ENCODE measurements at regions not wholly inside any gene's neighbourhood (a gene's known extent, or its start where the extent isn't known, plus 50 kb on each side); places are given as distances from the start of the nearest gene placed in this dataset.

DNA sequence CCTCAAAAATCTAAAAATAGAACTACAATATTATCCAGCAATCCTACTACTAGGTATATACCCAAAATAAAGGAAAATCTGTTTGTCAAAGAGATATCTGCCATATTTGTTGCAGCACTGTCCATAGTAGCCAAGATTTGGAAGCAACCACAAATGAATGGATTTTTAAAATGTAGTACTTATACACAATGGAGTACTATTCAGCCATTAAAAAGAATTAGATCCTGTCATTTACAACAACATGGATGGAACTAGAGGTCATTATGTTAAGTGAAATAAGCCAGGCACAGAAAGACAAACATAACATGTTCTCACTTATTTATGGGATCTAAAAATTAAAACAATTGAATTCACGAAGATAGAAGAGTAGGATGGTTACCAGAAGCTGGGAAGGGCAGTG lies 135.7 kb upstream of the CCDC28A start:
- no TSS peak for BruUV-seq (replicated peaks)
- Mint-ChIP-seq H3K27me3 (ENCODE audit: unreplicated experiment) (no peaks in the 10 kb centered on the region), H3K36me3 (ENCODE audit: insufficient read depth, unreplicated experiment) (no peaks in the 10 kb centered on the region), H3K4me1 (ENCODE audit: low read depth, unreplicated experiment) (no peaks in the 10 kb centered on the region), H3K27ac (ENCODE audit: unreplicated experiment) (no peak overlapping the region), H3K4me3 (ENCODE audit: low read depth, unreplicated experiment) (no peak overlapping the region), H3K9me3 (ENCODE audit: low read depth, unreplicated experiment) (no peaks in the 10 kb centered on the region)
- CTCF ChIA-PET = no interaction called here
- TF ChIP-seq, protein P1, sequence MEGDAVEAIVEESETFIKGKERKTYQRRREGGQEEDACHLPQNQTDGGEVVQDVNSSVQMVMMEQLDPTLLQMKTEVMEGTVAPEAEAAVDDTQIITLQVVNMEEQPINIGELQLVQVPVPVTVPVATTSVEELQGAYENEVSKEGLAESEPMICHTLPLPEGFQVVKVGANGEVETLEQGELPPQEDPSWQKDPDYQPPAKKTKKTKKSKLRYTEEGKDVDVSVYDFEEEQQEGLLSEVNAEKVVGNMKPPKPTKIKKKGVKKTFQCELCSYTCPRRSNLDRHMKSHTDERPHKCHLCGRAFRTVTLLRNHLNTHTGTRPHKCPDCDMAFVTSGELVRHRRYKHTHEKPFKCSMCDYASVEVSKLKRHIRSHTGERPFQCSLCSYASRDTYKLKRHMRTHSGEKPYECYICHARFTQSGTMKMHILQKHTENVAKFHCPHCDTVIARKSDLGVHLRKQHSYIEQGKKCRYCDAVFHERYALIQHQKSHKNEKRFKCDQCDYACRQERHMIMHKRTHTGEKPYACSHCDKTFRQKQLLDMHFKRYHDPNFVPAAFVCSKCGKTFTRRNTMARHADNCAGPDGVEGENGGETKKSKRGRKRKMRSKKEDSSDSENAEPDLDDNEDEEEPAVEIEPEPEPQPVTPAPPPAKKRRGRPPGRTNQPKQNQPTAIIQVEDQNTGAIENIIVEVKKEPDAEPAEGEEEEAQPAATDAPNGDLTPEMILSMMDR (IDR thresholded peaks at IDR 0.05; ENCODE audit: unreplicated experiment) = no peak
- intact Hi-C loops (cut with micrococcal nuclease; ENCODE audit: unreplicated experiment) = no loop called here
- no peak for DNase-seq

DNA sequence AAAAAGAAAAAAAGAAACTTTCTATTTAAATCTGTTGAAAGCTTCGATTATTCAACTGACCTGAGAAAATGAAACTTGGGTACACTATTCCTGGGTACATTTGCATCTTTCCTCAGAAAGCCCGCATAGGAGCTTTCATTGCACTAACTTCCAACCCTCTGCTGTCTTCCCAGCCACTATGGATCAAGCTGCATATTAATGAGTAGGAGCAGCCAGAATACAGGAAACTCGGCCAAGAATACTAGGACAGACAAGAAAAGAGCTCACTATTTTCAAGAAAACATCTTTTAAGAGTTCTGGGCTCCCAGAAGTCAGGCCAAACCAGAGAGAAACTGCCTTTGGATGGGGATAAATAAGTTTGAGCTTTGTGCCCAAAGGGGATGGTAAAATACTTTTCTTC lies 135.0 kb upstream of the CCDC28A start:
- H3K9me3 Mint-ChIP-seq (ENCODE audit: low read depth, unreplicated experiment) = no peaks in the 10 kb centered on the region
- DNase-seq = no peak
- no peak overlapping the region for H3K27ac Mint-ChIP-seq (ENCODE audit: unreplicated experiment)
- no peaks in the 10 kb centered on the region for H3K36me3 Mint-ChIP-seq (ENCODE audit: insufficient read depth, unreplicated experiment)
- CTCF ChIA-PET = no interaction called here
- intact Hi-C loops (cut with micrococcal nuclease; ENCODE audit: unreplicated experiment) = no loop called here
- TF ChIP-seq, protein P1 (IDR thresholded peaks at IDR 0.05; ENCODE audit: unreplicated experiment) = no peak
- no peaks in the 10 kb centered on the region for H3K27me3 Mint-ChIP-seq (ENCODE audit: unreplicated experiment)
- H3K4me1 Mint-ChIP-seq (ENCODE audit: low read depth, unreplicated experiment) = no peaks in the 10 kb centered on the region
- no peak overlapping the region for H3K4me3 Mint-ChIP-seq (ENCODE audit: low read depth, unreplicated experiment)
- BruUV-seq (replicated peaks) = no TSS peak

DNA sequence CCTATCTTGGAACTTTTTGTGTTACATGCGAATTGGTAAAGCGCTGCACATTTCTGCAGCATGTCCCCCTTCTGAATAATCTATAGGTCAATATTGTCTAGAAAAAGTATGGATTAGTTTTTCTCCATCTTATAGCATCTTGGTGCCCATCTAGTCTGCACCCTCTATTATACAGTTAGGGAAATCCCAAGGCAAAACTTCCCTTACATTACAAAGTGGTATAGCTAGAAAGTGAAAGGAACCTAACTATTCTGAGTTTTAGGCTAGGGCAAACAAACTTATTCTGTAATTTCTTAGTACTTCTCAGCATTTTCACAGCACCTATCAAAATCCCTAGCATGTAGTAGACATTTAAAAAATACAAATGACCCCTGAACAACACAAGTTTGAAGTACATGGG lies 133.5 kb upstream of the CCDC28A start:
- BruUV-seq (replicated peaks) = no TSS peak

DNA sequence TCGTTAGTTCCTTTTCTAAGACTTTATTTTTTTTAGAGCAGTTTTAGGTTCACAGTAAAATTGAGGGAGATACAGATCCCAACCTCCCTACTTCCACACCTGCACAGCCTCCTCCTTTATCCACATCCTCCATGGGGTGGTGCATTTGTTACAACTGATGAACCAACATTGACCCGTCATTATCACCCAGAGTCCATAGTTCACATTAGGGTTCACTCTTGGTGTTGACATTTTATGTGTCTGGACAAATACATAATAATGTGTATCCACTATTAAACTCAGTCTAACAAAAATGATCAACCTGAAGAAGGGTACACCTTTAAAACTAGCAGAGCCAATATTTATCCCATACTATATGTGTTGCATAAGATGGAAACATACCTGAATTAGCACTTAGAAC lies 130.4 kb upstream of the CCDC28A start:
- no peak for DNase-seq
- intact Hi-C loops (cut with micrococcal nuclease; ENCODE audit: unreplicated experiment) = no loop called here
- H3K4me1 Mint-ChIP-seq (ENCODE audit: low read depth, unreplicated experiment) = no peaks in the 10 kb centered on the region
- H3K36me3 Mint-ChIP-seq (ENCODE audit: insufficient read depth, unreplicated experiment) = no peaks in the 10 kb centered on the region
- no peaks in the 10 kb centered on the region for H3K27me3 Mint-ChIP-seq (ENCODE audit: unreplicated experiment)
- no peak overlapping the region for H3K4me3 Mint-ChIP-seq (ENCODE audit: low read depth, unreplicated experiment)
- CTCF ChIA-PET = no interaction called here
- TF ChIP-seq, protein P1 (IDR thresholded peaks at IDR 0.05; ENCODE audit: unreplicated experiment) = no peak
- H3K27ac Mint-ChIP-seq (ENCODE audit: unreplicated experiment) = no peak overlapping the region
- H3K9me3 Mint-ChIP-seq (ENCODE audit: low read depth, unreplicated experiment) = no peaks in the 10 kb centered on the region
- BruUV-seq (replicated peaks) = no TSS peak

More for the DNA sequence above, 133.5 kb upstream of the CCDC28A start:
- Mint-ChIP-seq H3K9me3 (ENCODE audit: low read depth, unreplicated experiment) (no peaks in the 10 kb centered on the region), H3K27ac (ENCODE audit: unreplicated experiment) (no peak overlapping the region), H3K36me3 (ENCODE audit: insufficient read depth, unreplicated experiment) (no peaks in the 10 kb centered on the region), H3K4me3 (ENCODE audit: low read depth, unreplicated experiment) (no peak overlapping the region), H3K27me3 (ENCODE audit: unreplicated experiment) (no peaks in the 10 kb centered on the region), H3K4me1 (ENCODE audit: low read depth, unreplicated experiment) (no peaks in the 10 kb centered on the region)
- no peak for DNase-seq
- intact Hi-C loops (cut with micrococcal nuclease; ENCODE audit: unreplicated experiment) = no loop called here
- CTCF ChIA-PET = interaction anchor here (0.6 to 0.7 kb wide), 2 partner anchors 45 to 609 kb away, joined by 4 to 5 read pairs; no protein-coding TSS in a partner anchor
- TF ChIP-seq, protein P1 (IDR thresholded peaks at IDR 0.05; ENCODE audit: unreplicated experiment) = no peak

Data from Calu3 (cell line).